ENCODE measurements at regions not wholly inside any gene's neighbourhood (a gene's known extent, or its start where the extent isn't known, plus 50 kb on each side); places are given as distances from the start of the nearest gene placed in this dataset.
"Not testable (repeated sequence)": the region's sequence is repeated elsewhere in the genome, so short reads cannot be mapped to it uniquely, and the experiment has no call there.

GRCh38 chr14:71441126-71441525 lies 491.1 kb upstream of the RGS6 start:
- DNase-seq = no peak

- no peak for DNase-seq
These were observed 488.0 kb upstream of the RGS6 start for GRCh38 chr14:71444030-71444822.

DNA sequence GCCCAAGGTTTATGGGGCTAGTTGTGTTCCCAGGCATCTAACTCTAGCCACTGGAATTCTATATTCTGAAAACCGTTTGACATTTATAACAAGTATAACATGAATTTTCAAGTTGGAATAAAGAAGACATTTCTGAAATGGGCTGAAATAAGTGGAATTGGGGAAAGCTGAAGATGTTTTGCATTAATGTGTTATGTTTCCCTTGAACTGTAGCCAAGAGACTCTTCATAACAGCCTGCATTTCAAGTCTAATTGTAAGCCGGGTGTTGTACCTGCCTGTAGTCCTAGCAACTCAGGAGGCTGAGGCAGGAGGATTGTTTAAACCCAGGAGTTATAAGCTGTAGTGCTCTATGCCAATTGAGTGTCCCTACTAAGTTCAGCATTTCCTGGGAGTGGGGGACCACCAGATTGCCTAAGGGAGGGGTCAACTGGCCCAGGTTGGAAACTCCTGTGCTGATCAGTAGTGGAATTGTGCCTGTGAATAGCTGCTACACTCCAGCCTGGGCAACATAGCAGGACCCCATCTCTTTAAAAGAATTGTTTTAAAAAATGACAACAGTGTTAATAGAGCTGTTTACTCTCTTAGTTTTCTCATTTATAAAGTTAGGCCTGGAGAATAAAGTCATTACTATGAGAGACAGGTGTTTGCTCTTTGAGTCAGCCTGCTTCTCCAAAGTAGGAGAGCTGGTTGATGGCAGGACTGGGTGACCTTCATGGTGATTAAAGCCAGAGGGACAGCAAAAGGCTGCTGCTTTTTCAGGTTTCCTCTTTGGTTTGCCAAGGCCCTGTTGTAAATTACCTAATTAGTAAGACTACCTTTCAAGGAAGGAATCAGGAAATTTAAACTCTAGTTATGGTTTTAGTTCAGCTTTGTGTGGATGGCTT lies 483.6 kb upstream of the RGS6 start:
- DNase-seq = no peak

GRCh38 chr14:71449316-71450055 lies 482.7 kb upstream of the RGS6 start:
- DNase-seq = no peak

DNA sequence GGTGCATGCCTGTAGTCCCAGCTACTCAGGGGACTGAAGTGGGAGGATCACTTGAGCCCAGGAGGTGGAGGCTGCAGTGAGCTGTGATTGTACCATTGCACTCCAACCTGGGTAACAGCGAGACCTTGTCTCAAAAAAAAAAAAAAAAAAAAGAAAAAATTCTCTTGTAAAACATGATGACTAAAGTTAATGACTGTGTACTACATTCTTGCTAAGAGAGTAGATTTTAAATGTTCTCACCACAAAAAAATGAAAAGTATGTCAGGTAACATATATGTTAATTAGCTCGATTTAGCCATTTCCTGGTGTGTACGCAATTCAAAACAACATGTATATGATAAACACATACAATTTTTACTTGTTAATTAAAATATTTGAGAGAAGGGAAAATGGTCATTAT lies 480.7 kb upstream of the RGS6 start:
- DNase-seq = no peak

- DNase-seq = no peak
These were observed 479.7 kb upstream of the RGS6 start for GRCh38 chr14:71452539-71452938.

- DNase-seq = no peak
These were observed 479.2 kb upstream of the RGS6 start for GRCh38 chr14:71452987-71453386.

DNA sequence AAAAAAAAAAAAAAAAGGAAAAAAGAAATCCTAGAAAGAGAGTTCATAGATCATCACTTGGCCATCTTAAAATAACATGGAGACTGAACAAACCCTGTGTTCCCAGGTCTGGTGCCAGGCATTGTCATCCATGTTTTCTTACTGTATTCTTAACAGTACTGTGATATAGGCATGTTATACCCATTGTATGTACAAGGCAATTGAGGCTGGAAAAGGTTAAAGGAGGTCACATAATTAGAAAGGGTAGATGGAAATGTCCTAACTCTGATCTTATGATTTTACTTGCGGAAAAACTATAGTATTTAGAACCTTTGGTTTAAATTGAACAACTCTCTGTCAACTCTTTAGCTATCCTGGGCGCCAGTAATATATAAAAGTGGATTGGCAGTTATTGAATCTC lies 478.2 kb upstream of the RGS6 start:
- DNase-seq = no peak

- DNase-seq = no peak
These were observed 477.5 kb upstream of the RGS6 start for GRCh38 chr14:71454513-71455332.

DNA sequence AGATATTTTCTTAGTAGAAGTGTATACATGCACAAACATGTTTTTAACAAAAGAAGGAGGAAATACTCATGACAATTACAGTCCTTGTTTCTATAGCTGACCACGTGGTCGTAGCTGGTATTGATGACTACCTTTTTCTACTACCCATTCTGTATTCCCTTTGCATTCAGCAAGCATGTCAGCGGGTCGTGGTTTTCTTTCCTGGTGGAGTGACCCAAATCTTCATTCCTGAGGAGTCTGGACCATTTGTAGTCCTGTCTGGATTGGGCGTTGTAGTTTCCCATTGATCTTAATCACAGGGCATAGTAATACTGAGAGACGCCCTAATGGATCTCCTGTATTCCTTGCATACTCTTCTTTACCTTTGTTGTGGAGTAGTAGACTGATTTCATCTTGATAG lies 472.1 kb upstream of the RGS6 start:
- no peak for DNase-seq

GRCh38 chr14:71461617-71462016 lies 470.6 kb upstream of the RGS6 start:
- DNase-seq = not testable (repeated sequence)

- no peak for DNase-seq
These were observed 468.4 kb upstream of the RGS6 start for GRCh38 chr14:71463807-71464206.

DNA sequence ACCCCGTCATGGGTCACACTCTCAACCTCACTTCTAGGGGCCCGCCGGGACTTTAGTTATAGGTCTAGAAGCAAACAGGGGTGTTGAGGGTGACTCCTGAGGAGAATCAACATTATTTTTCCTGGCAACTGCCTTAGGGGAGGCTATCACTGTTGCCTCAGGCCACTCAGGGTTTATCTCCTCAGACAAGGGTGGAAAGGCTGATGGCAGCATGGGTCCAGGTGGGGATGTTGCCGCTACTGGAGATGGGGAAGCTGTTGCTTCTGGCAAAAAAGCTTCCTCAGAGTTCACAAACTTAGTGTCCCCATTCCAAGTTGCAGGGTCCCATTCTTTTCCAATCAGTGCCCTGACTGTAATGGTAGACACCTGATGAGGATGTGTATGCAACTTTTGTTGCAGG lies 467.4 kb upstream of the RGS6 start:
- no peak for DNase-seq

GRCh38 chr14:71465316-71465715 lies 466.9 kb upstream of the RGS6 start:
- no peak for DNase-seq

DNA sequence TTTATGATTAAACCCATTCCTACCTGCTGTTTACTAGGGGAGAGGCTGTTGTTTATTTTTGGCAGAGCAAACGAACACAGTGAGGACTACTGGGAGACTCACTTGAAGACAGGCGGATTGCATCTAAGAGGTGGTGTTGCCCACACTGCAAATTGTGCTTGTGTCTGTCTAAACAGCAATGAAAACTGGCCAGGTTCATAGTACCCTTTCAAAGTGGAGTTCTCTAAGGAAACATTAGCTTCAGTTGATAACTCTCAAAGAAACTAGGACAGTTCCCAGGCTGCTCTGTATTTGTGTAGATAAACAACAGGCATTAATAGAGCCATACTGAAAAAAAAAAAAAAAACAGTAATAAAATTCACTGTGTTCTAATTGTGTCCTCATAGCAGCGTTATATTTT lies 466.0 kb upstream of the RGS6 start:
- DNase-seq = no peak

GRCh38 chr14:71466946-71467345 lies 465.3 kb upstream of the RGS6 start:
- DNase-seq = no peak

- DNase-seq = no peak
These were observed 464.8 kb upstream of the RGS6 start for GRCh38 chr14:71467361-71467811.

DNA sequence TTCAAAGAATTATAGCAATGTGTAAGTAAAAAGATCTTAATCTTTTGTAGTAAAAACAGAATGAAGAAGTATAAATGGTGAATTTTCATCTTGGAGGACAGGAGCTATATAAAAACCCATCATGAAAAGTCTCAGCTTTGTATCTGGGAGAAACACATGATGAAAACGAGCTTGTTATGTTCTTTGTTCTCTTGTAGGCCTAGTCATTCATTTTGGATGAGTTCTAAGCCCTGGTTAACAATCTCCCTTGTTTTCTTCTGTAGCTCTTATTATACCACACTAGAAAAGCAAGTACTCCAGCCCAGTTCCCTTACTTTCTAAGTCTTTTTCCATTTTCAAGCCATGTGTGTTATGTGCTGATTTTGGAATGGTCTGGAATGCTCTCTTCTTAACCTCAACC lies 463.5 kb upstream of the RGS6 start:
- no peak for DNase-seq

- DNase-seq = no peak
These were observed 462.4 kb upstream of the RGS6 start for GRCh38 chr14:71469643-71470335.

GRCh38 chr14:71471634-71472355 lies 460.4 kb upstream of the RGS6 start:
- DNase-seq = no peak
